NAMALWA (cell line): ENCODE measurements at regions not wholly inside any gene's neighbourhood (a gene's known extent, or its start where the extent isn't known, plus 50 kb on each side); places are given as distances from the start of the nearest gene placed in this dataset.

ENCODE experiments used
- DNase-seq: peaks from one replicate; pipeline ENCODE4 v3.0.0-alpha.2; 2015; ENCODE audit warnings: low spot score

GRCh38 chr18:25646971-25647370 lies 295.0 kb upstream of the ZNF521 start:
- no peak for DNase-seq

GRCh38 chr18:25639596-25639995 lies 287.6 kb upstream of the ZNF521 start:
- DNase-seq: no peak

- DNase-seq: no peak
These were observed 281.6 kb upstream of the ZNF521 start for GRCh38 chr18:25633563-25633962.

- no peak for DNase-seq
These were observed 278.7 kb upstream of the ZNF521 start for GRCh38 chr18:25630682-25631081.

GRCh38 chr18:25621682-25622081 lies 269.7 kb upstream of the ZNF521 start:
- DNase-seq: no peak

- DNase-seq: no peak
These were observed 269.2 kb upstream of the ZNF521 start for GRCh38 chr18:25621144-25621543.

- peak; percentile 3 for DNase-seq
These were observed 262.2 kb upstream of the ZNF521 start for GRCh38 chr18:25614168-25614567.

GRCh38 chr18:25612466-25612865 lies 260.5 kb upstream of the ZNF521 start:
- DNase-seq: no peak

- no peak for DNase-seq
These were observed 256.1 kb upstream of the ZNF521 start for GRCh38 chr18:25608091-25608490.

- DNase-seq: no peak
These were observed 253.1 kb upstream of the ZNF521 start for GRCh38 chr18:25604894-25605597.

- DNase-seq: no peak
These were observed 252.4 kb upstream of the ZNF521 start for GRCh38 chr18:25604196-25604893.

GRCh38 chr18:25599443-25599842 lies 247.5 kb upstream of the ZNF521 start:
- DNase-seq: no peak

GRCh38 chr18:25597476-25597875 lies 245.5 kb upstream of the ZNF521 start:
- no peak for DNase-seq

- no peak for DNase-seq
These were observed 243.5 kb upstream of the ZNF521 start for GRCh38 chr18:25595274-25596060.

GRCh38 chr18:25594351-25594750 lies 242.4 kb upstream of the ZNF521 start:
- DNase-seq: no peak

- no peak for DNase-seq
These were observed 240.9 kb upstream of the ZNF521 start for GRCh38 chr18:25592804-25593360.

- DNase-seq: no peak
These were observed 238.5 kb upstream of the ZNF521 start for GRCh38 chr18:25590456-25590855.

- DNase-seq: no peak
These were observed 235.6 kb upstream of the ZNF521 start for GRCh38 chr18:25587545-25587944.

GRCh38 chr18:25568986-25569385 lies 217.0 kb upstream of the ZNF521 start:
- no peak for DNase-seq

GRCh38 chr18:25563816-25564683 lies 212.1 kb upstream of the ZNF521 start:
- DNase-seq: no peak

- no peak for DNase-seq
These were observed 211.4 kb upstream of the ZNF521 start for GRCh38 chr18:25563346-25563745.

GRCh38 chr18:25561918-25562317 lies 210.0 kb upstream of the ZNF521 start:
- peak; percentile 51 for DNase-seq
